ENCODE measurements at regions not wholly inside any gene's neighbourhood (a gene's known extent, or its start where the extent isn't known, plus 50 kb on each side); places are given as distances from the start of the nearest gene placed in this dataset.
A peak's percentile ranks its signal among the peaks of the same experiment; 100 is the strongest.

- no peak for TF ChIP-seq CTCF (IDR thresholded peaks at IDR 0.05)
- no peak for TF ChIP-seq SIN3A (IDR thresholded peaks at IDR 0.05; ENCODE audit: borderline replicate concordance, low read depth, low read length)
- TF ChIP-seq MEF2A (IDR thresholded peaks at IDR 0.05; ENCODE audit: borderline replicate concordance, low read depth) = no peak
- TF ChIP-seq EP300 (IDR thresholded peaks at IDR 0.05; ENCODE audit: borderline replicate concordance in 1 of 2, low read depth in 1 of 2, low read length in 1 of 2) = no peak
- TF ChIP-seq RCOR1 (IDR thresholded peaks at IDR 0.05; ENCODE audit: low read length) = no peak
- no peak for TF ChIP-seq FOXM1 (IDR thresholded peaks at IDR 0.05; ENCODE audit: low read depth)
These were observed 493.3 kb downstream of the BUD13 start (continued) for GRCh38 chr11:116279511-116279910.

- Histone ChIP-seq H3K9me2 (no peaks in the 10 kb centered on the region), H3K9me3 (no peaks in the 10 kb centered on the region), H3K79me2 (ENCODE audit: insufficient read depth) (no peaks in the 10 kb centered on the region), H3F3A (replicated peaks; ENCODE audit: insufficient read depth) (no peaks in the 10 kb centered on the region), H3K27me3 (ENCODE audit: insufficient read depth) (no peaks in the 10 kb centered on the region), H3K4me2 (no peak overlapping the region), H3K4me1 (ENCODE audit: control insufficient read depth in 1 of 2, insufficient read depth in 2 of 2, low read depth in 1 of 2, low read length in 1 of 2) (peaks cover 0 to 38% of the 10 kb centered on the region in 2 experiments; a peak in 1 of 4 replicates), H4K20me1 (ENCODE audit: insufficient read depth) (no peaks in the 10 kb centered on the region), H3K27ac (ENCODE audit: low read depth in 2 of 2, low read length in 1 of 2) (peak overlapping the region in 1 of 2 experiments; percentile 71; a peak in 2 of 4 replicates), H3K4me3 (ENCODE audit: low read depth in 2 of 2, low read length in 1 of 2) (no peak overlapping the region), H2AFZ (ENCODE audit: low read depth) (no peak overlapping the region), H3K36me3 (replicated peaks in 1 of 2; ENCODE audit: control insufficient read depth in 1 of 2, insufficient read depth in 2 of 2, low read length in 1 of 2) (no peaks in the 10 kb centered on the region), H3K9ac (no peak overlapping the region)
- DNase-seq = peak; percentile 40
- CTCF ChIA-PET = interaction anchor here (0.7 to 2.6 kb wide), 11 partner anchors 11 to 363 kb away, joined by 3 to 15 read pairs (median 4); no protein-coding TSS in a partner anchor
- WGBS (ENCODE audit: low lambda C conversion rate) = 64% methylated on average over 3 of the region's 4 CpGs
- TF ChIP-seq FOXJ3 (CRISPR knock-in tag; IDR thresholded peaks at IDR 0.05) = no peak
- TF ChIP-seq FOSL2 (IDR thresholded peaks at IDR 0.05; ENCODE audit: borderline replicate concordance, low read depth) = no peak
- TF ChIP-seq MAX (IDR thresholded peaks at IDR 0.05; ENCODE audit: low read depth) = no peak
- TF ChIP-seq USF1 (IDR thresholded peaks at IDR 0.05; ENCODE audit: borderline replicate concordance, low read depth) = no peak
- TF ChIP-seq TAF1 (IDR thresholded peaks at IDR 0.05; ENCODE audit: borderline replicate concordance, low read depth, low read length) = no peak
- POLR2A ChIA-PET = no interaction called here
These were observed 494.7 kb downstream of the BUD13 start for GRCh38 chr11:116278076-116278475.

All from SK-N-SH (cell line).